Caco-2 (cell line): ENCODE measurements at regions not wholly inside any gene's neighbourhood (a gene's known extent, or its start where the extent isn't known, plus 50 kb on each side); places are given as distances from the start of the nearest gene placed in this dataset.

Experiments
- BruUV-seq: library from RNA; stranded (reverse); fragments of 400-500 nt; replicated peaks from 2 replicates; lab custom pipeline; 2021; lab: Mats Ljungman, UMichigan
- CTCF ChIA-PET: fragments of 300-600 bp; sonication (Branson Sonifier 250); formaldehyde crosslinking; loops from one replicate; lab custom pipeline; 2022; ENCODE audit warnings: antibody characterized with exemption; lab: Charles Lee
- POLR2A ChIA-PET: fragments of 300-600 bp; sonication (Branson Sonifier 250); formaldehyde crosslinking; loops from one replicate; lab custom pipeline; 2022; ENCODE audit warnings: antibody characterized with exemption; lab: Charles Lee
- DNase-seq, 2 experiments: peaks; one replicate each; pipeline versions ENCODE4 v3.0.0 to v3.0.0-alpha.2; 2020 to 2022
- H3K27me3 ChIP-seq: replicated peaks from 2 replicates; pipeline ENCODE4 v1.6.0; 2011; ENCODE audit warnings: low read length; ENCODE audit not compliant: control insufficient read depth, insufficient read depth
- H3K36me3 ChIP-seq: 2 replicates; pipeline ENCODE4 v1.5.1; 2011; ENCODE audit warnings: low read length; ENCODE audit not compliant: control insufficient read depth, insufficient read depth
- H3K4me1 ChIP-seq: fragments of 250-450 bp; sonication (Bioruptor Pico); 2 replicates; pipeline ENCODE4 v1.5.1; 2020; ENCODE audit warnings: mild to moderate bottlenecking
- H3K4me3 ChIP-seq: 2 replicates; pipeline ENCODE4 v1.5.1; 2011; ENCODE audit warnings: low read depth, mild to moderate bottlenecking, control low read depth, low read length
- H3K9me3 ChIP-seq: fragments of 250-450 bp; sonication (Bioruptor Pico); 2 replicates; pipeline ENCODE4 v1.5.1; 2020; ENCODE audit warnings: mild to moderate bottlenecking, moderate library complexity
- H3K27ac Mint-ChIP-seq: one replicate; pipeline ENCODE4 v1.8.0; 2022; ENCODE audit warnings: mixed read lengths; ENCODE audit not compliant: unreplicated experiment
- H3K27me3 Mint-ChIP-seq: one replicate; pipeline ENCODE4 v1.8.0; 2022; ENCODE audit warnings: mixed read lengths; ENCODE audit not compliant: insufficient read depth, unreplicated experiment
- H3K36me3 Mint-ChIP-seq: one replicate; pipeline ENCODE4 v1.8.0; 2022; ENCODE audit warnings: mild to moderate bottlenecking, mixed read lengths; ENCODE audit not compliant: insufficient read depth, unreplicated experiment
- H3K4me1 Mint-ChIP-seq: one replicate; pipeline ENCODE4 v1.8.0; 2022; ENCODE audit warnings: low read depth, mixed read lengths; ENCODE audit not compliant: unreplicated experiment
- H3K4me3 Mint-ChIP-seq: one replicate; pipeline ENCODE4 v1.8.0; 2022; ENCODE audit warnings: mild to moderate bottlenecking, moderate library complexity, mixed read lengths; ENCODE audit not compliant: unreplicated experiment
- H3K9me3 Mint-ChIP-seq: one replicate; pipeline ENCODE4 v1.8.0; 2022; ENCODE audit warnings: mixed read lengths; ENCODE audit not compliant: unreplicated experiment
- intact Hi-C: fragments of 100-400 bp; cut with micrococcal nuclease; formaldehyde crosslinking; loops from one replicate; pipeline ENCODE4 v1.10.0; 2022; ENCODE audit not compliant: unreplicated experiment
- TF ChIP-seq, protein P1 (sequence below), 2 experiments: fragments of 200-600 bp in 1 of 2; IDR thresholded peaks; 1 replicate in 1 of 2; 2 replicates in 1 of 2; pipeline versions ENCODE4 v1.5.1 to v1.8.0; 2011 to 2022; ENCODE audit warnings: antibody characterized with exemption in 1 of 2, control low read depth in 1 of 2, inconsistent platforms in 1 of 2, low read depth in 1 of 2, low read length in 1 of 2, mild to moderate bottlenecking in 1 of 2, moderate library complexity in 1 of 2; ENCODE audit not compliant: insufficient read depth in 1 of 2, severe bottlenecking in 1 of 2, unreplicated experiment in 1 of 2

DNA sequence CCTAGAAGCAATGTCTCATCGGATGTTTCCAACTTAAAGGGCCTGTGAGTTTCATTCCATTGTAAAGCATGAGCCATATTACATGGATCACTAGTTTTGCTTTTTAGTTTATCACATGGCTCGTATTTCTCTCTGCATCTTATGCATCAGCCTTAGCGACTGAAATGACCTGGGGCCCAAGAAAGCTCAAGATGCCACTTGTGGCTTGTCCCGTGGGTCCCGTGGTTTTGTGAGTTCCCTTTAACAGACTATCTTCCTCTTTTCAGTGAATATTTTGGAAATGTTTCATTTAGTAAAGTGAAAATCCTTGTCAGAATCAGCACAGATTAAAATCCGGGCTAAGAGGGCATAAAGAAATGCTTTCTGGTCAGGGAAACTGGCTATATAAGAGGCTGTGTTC, 86.2 kb upstream of the PPM1H start:
- intact Hi-C loops = no loop called here
- H3K4me3 Mint-ChIP-seq = no peak overlapping the region
- no peaks in the 10 kb centered on the region for H3K27me3 Mint-ChIP-seq
- ChIA-PET CTCF (no interaction called here), POLR2A (no interaction called here)
- DNase-seq = no peak
- BruUV-seq = no TSS peak
- no peak overlapping the region for H3K4me3 ChIP-seq
- H3K4me1 ChIP-seq = peaks cover 10% of the 10 kb centered on the region
- H3K9me3 Mint-ChIP-seq = no peaks in the 10 kb centered on the region
- peak overlapping the region; percentile 67 for H3K27ac Mint-ChIP-seq
- H3K9me3 ChIP-seq = peaks cover 5% of the 10 kb centered on the region; the same call in 1 of the 2 replicates
- H3K4me1 Mint-ChIP-seq = peaks cover 6% of the 10 kb centered on the region
- TF ChIP-seq, protein P1, sequence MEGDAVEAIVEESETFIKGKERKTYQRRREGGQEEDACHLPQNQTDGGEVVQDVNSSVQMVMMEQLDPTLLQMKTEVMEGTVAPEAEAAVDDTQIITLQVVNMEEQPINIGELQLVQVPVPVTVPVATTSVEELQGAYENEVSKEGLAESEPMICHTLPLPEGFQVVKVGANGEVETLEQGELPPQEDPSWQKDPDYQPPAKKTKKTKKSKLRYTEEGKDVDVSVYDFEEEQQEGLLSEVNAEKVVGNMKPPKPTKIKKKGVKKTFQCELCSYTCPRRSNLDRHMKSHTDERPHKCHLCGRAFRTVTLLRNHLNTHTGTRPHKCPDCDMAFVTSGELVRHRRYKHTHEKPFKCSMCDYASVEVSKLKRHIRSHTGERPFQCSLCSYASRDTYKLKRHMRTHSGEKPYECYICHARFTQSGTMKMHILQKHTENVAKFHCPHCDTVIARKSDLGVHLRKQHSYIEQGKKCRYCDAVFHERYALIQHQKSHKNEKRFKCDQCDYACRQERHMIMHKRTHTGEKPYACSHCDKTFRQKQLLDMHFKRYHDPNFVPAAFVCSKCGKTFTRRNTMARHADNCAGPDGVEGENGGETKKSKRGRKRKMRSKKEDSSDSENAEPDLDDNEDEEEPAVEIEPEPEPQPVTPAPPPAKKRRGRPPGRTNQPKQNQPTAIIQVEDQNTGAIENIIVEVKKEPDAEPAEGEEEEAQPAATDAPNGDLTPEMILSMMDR (IDR thresholded peaks at IDR 0.05; ENCODE audit: insufficient read depth in 1 of 2, low read depth in 1 of 2, low read length in 1 of 2, severe bottlenecking in 1 of 2, unreplicated experiment in 1 of 2) = no peak
- H3K36me3 ChIP-seq = no peaks in the 10 kb centered on the region
- no peaks in the 10 kb centered on the region for H3K27me3 ChIP-seq
- H3K36me3 Mint-ChIP-seq = no peaks in the 10 kb centered on the region

DNA sequence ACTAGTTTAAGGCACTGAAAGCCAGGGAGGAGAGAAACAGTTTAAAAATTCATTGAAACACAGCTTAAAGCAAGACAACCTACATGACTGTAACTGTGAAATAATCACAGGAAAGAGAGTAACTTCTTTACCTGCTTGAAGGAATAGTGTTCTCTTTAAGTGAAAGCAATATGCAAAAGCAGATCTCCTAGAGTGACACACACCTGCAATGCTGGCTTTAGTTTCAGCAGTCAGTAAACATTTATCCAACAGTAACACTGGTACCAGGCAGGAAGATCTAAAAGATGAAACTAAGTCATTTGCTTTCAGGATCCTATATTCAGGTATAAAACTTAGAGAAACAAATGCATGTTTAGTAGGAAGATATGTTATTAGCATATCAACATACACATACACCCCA, 85.3 kb upstream of the PPM1H start:
- peaks cover 5% of the 10 kb centered on the region; the same call in 1 of the 2 replicates for H3K9me3 ChIP-seq
- TF ChIP-seq, protein P1 (IDR thresholded peaks at IDR 0.05; ENCODE audit: insufficient read depth in 1 of 2, low read depth in 1 of 2, low read length in 1 of 2, severe bottlenecking in 1 of 2, unreplicated experiment in 1 of 2) = no peak
- Mint-ChIP-seq H3K4me3 (no peak overlapping the region), H3K4me1 (peaks cover 12% of the 10 kb centered on the region), H3K27ac (no peak overlapping the region), H3K27me3 (no peaks in the 10 kb centered on the region), H3K36me3 (no peaks in the 10 kb centered on the region), H3K9me3 (no peaks in the 10 kb centered on the region)
- H3K4me3 ChIP-seq = no peak overlapping the region
- ChIA-PET CTCF (no interaction called here), POLR2A (no interaction called here)
- no peak for DNase-seq
- peaks cover 10% of the 10 kb centered on the region for H3K4me1 ChIP-seq
- BruUV-seq = no TSS peak
- intact Hi-C loops = no loop called here
- H3K36me3 ChIP-seq = no peaks in the 10 kb centered on the region
- H3K27me3 ChIP-seq = no peaks in the 10 kb centered on the region

DNA sequence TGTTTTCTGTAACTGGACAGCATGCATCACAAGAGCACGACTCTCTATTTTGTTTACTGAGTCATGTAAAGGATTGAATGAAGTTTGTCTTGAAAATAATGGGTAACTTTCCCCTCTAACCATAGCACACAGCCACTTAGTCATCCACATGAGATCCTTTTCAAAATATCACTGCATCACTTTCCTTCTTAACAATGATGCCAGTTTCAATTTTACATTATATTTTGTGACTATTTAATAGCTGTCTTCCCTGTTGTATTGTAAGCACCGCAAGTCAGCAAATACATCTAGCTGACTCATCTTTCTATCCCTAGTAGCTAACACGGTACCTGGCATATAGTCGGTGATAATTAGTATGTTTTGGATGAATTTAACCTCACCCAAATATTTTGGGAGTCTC, 83.3 kb upstream of the PPM1H start:
- Histone ChIP-seq H3K36me3 (no peaks in the 10 kb centered on the region), H3K4me3 (no peak overlapping the region), H3K27me3 (no peaks in the 10 kb centered on the region), H3K9me3 (no peaks in the 10 kb centered on the region), H3K4me1 (peaks cover 10% of the 10 kb centered on the region)
- no TSS peak for BruUV-seq
- ChIA-PET POLR2A (no interaction called here), CTCF (interaction anchor here (0.5 to 0.9 kb wide), 2 partner anchors 82 to 415 kb away, joined by 3 read pairs; no protein-coding TSS in a partner anchor)
- no peak overlapping the region for H3K4me3 Mint-ChIP-seq
- peaks cover 12% of the 10 kb centered on the region for H3K4me1 Mint-ChIP-seq
- no peaks in the 10 kb centered on the region for H3K9me3 Mint-ChIP-seq
- H3K36me3 Mint-ChIP-seq = no peaks in the 10 kb centered on the region
- H3K27ac Mint-ChIP-seq = no peak overlapping the region
- H3K27me3 Mint-ChIP-seq = no peaks in the 10 kb centered on the region
- intact Hi-C loops = no loop called here
- TF ChIP-seq, protein P1 (IDR thresholded peaks at IDR 0.05; ENCODE audit: insufficient read depth in 1 of 2, low read depth in 1 of 2, low read length in 1 of 2, severe bottlenecking in 1 of 2, unreplicated experiment in 1 of 2) = no peak
- DNase-seq = no peak
